ENCODE measurements at regions not wholly inside any gene's neighbourhood (a gene's known extent, or its start where the extent isn't known, plus 50 kb on each side); places are given as distances from the start of the nearest gene placed in this dataset.

DNA sequence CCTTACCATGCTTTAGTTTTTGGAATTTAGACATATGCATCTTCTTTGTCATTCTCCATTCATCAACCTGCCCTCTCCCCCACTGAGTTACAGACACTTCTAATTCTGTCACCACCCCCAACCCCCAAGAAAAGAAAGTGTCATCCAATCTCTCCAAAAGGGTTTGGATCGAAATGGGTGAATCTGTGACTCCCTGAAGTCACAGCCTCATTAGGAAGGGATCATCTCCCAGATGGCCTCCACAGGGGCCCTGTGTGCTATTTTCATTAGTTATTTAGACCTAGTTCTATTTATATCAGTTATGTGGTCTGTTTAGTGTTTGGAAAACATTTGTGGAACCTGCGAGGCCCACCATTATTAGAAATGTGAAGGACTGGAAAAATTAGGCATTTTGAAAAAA is 191.0 kb upstream of the ATP2B1 start:
- peaks cover 4% of the 10 kb centered on the region for H3K4me1 Mint-ChIP-seq (ENCODE audit: low read depth)
- no peaks in the 10 kb centered on the region for H3K36me3 Mint-ChIP-seq (ENCODE audit: low read depth)
- no peaks in the 10 kb centered on the region for H3K9me3 Mint-ChIP-seq
- no peaks in the 10 kb centered on the region for H3K27me3 Mint-ChIP-seq (ENCODE audit: insufficient read depth)
- no peak overlapping the region for H3K27ac Mint-ChIP-seq
- no peak overlapping the region for H3K4me3 Mint-ChIP-seq
- DNase-seq: no peak
- TF ChIP-seq, protein P1, sequence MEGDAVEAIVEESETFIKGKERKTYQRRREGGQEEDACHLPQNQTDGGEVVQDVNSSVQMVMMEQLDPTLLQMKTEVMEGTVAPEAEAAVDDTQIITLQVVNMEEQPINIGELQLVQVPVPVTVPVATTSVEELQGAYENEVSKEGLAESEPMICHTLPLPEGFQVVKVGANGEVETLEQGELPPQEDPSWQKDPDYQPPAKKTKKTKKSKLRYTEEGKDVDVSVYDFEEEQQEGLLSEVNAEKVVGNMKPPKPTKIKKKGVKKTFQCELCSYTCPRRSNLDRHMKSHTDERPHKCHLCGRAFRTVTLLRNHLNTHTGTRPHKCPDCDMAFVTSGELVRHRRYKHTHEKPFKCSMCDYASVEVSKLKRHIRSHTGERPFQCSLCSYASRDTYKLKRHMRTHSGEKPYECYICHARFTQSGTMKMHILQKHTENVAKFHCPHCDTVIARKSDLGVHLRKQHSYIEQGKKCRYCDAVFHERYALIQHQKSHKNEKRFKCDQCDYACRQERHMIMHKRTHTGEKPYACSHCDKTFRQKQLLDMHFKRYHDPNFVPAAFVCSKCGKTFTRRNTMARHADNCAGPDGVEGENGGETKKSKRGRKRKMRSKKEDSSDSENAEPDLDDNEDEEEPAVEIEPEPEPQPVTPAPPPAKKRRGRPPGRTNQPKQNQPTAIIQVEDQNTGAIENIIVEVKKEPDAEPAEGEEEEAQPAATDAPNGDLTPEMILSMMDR (IDR thresholded peaks at IDR 0.05): no peak

DNA sequence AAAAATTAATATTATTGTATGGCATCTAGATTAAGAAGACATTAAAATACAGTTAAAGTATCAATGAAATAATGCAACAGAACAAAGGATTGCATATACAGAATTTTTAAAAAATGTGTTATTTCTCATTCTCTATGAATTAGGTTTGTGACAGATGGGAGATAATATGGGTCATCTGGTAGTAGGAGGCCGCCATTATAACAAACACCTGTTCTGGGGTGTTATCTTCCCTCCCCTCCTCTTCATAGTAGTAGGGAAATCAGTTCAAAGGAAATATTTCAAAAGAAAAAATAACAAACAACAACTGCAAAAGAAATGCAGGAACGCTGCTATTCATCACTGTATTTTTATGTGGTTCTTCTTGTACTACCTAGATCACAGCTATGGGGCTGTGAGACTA is 187.0 kb upstream of the ATP2B1 start:
- no peak overlapping the region for H3K4me3 Mint-ChIP-seq
- no peak overlapping the region for H3K27ac Mint-ChIP-seq
- TF ChIP-seq, protein P1 (IDR thresholded peaks at IDR 0.05): no peak
- H3K27me3 Mint-ChIP-seq (ENCODE audit: insufficient read depth): no peaks in the 10 kb centered on the region
- DNase-seq: no peak
- H3K9me3 Mint-ChIP-seq: peaks cover 2% of the 10 kb centered on the region; the same call in 1 of the 2 replicates
- peaks cover 29% of the 10 kb centered on the region for H3K4me1 Mint-ChIP-seq (ENCODE audit: low read depth)
- peaks cover 4% of the 10 kb centered on the region; the same call in 1 of the 2 replicates for H3K36me3 Mint-ChIP-seq (ENCODE audit: low read depth)

DNA sequence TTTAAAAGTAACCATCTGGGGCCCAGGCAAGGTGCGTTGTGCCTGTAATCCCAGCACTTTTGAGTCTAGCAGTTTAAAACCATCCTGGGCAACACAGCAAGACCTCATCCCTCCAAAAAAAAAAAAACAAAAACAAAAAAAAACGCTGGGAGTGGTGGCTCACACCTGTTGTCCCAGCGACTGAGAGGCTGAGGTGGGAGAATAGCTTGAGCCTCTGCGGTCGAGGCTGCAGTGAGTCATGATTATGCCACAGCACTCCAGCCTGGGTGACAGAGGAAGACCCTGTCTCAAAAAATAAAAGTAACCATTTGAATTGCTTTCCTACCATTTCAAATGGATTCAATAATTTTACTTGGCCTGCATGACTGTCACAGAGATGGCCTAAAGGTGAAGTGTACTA is 186.5 kb upstream of the ATP2B1 start:
- Mint-ChIP-seq H3K9me3 (peaks cover 4% of the 10 kb centered on the region; the same call in 1 of the 2 replicates), H3K27me3 (ENCODE audit: insufficient read depth) (no peaks in the 10 kb centered on the region), H3K4me3 (no peak overlapping the region), H3K4me1 (ENCODE audit: low read depth) (peaks cover 29% of the 10 kb centered on the region), H3K36me3 (ENCODE audit: low read depth) (peaks cover 8% of the 10 kb centered on the region; the same call in 1 of the 2 replicates), H3K27ac (no peak overlapping the region)
- DNase-seq: no peak
- TF ChIP-seq, protein P1 (IDR thresholded peaks at IDR 0.05): no peak

DNA sequence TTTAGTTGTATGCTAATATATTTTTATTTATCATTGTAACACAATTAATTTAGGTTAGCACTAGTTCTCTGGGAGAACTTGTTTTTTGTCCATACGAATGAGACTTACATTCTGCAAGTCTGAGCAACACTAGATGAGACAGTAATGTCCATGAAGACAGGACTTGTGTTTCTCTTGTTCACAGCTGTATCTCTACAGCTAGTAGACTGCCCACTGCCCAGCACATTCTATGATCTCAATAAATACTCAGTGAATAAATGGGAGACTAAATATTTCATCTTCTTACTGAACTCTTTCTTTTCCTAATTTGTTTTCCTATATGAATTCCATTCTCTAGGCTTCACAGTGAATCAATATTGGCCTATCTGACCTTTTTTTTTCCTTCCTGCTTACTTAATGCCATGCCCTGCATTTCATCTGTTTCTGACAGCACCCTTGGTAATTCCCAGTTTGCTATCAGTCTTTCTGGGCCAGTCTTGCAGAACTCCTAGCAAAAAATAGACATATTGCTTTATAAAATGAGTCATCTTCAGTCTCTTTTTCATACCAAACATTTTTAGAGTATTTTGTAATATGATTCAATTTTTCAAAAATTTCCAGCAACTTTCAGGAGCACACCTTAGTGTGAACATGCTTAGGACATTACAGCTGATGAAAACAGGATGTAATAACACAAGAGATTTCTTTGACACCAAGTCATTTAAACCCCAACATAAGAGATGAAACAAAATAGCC is 185.5 kb upstream of the ATP2B1 start:
- DNase-seq: peak; percentile 4
- TF ChIP-seq, protein P1 (IDR thresholded peaks at IDR 0.05): no peak
- Mint-ChIP-seq H3K4me1 (ENCODE audit: low read depth) (peaks cover 32% of the 10 kb centered on the region), H3K27me3 (ENCODE audit: insufficient read depth) (no peaks in the 10 kb centered on the region; the same call in 1 of the 2 replicates), H3K36me3 (ENCODE audit: low read depth) (peaks cover 8% of the 10 kb centered on the region; the same call in 1 of the 2 replicates), H3K27ac (peak overlapping the region; percentile 53), H3K4me3 (peak overlapping the region; percentile 16; the same call in 1 of the 2 replicates), H3K9me3 (peaks cover 4% of the 10 kb centered on the region; the same call in 1 of the 2 replicates)

DNA sequence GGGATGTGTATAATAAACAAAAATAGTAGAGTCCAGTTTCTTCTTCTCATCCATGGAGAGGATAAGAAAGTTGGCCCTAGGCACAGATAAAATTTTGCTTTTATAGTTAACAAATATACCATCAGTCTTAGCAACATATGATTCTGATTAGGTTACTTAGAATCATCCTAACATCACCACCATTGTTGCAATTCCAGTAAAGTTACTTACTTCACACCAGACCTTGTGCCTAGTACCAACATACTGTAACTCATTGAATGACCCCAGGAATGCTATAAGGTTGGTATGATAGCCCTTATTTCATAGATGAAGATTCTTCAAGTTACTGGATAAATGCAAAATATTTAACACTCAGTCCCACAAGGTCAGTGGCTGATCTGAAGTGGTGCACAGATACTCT is 183.8 kb upstream of the ATP2B1 start:
- peaks cover 38% of the 10 kb centered on the region for H3K4me1 Mint-ChIP-seq (ENCODE audit: low read depth)
- no peak for DNase-seq
- no peak overlapping the region for H3K27ac Mint-ChIP-seq
- H3K27me3 Mint-ChIP-seq (ENCODE audit: insufficient read depth): no peaks in the 10 kb centered on the region; the same call in 1 of the 2 replicates
- TF ChIP-seq, protein P1 (IDR thresholded peaks at IDR 0.05): no peak
- H3K9me3 Mint-ChIP-seq: peaks cover 4% of the 10 kb centered on the region; the same call in 1 of the 2 replicates
- H3K4me3 Mint-ChIP-seq: no peak overlapping the region
- peaks cover 8% of the 10 kb centered on the region; the same call in 1 of the 2 replicates for H3K36me3 Mint-ChIP-seq (ENCODE audit: low read depth)
